Pancreas (tissue), 10 donors: ENCODE measurements at regions not wholly inside any gene's neighbourhood (a gene's known extent, or its start where the extent isn't known, plus 50 kb on each side); places are given as distances from the start of the nearest gene placed in this dataset.

Source experiments
- ATAC-seq, 4 donors: fragments of 200-7000 bp; cut with Tn5 transposase; one replicate each; pipeline versions ENCODE4 v1.8.0 to v1.9.1; 2020; ENCODE audit warnings: mild to moderate bottlenecking in 4 of 4, moderate library complexity in 4 of 4
- DNase-seq, 6 donors: peaks; one replicate each; pipeline ENCODE4 v3.0.0-alpha.2; 2020
- FAIRE-seq: peaks from 2 replicates; lab custom pipeline; 2012; peaks lifted over from hg19 to GRCh38; lab: Jason Lieb, UNC
- H3K27ac ChIP-seq, 4 donors: fragments of 200-600 bp; sonication (generic); 1 replicate in 3 of 4; 2 replicates in 1 of 4; pipeline versions ENCODE4 v1.5.0 to v1.8.0; 2020
- H3K27me3 ChIP-seq, 4 donors: fragments of 200-600 bp; one replicate each; pipeline ENCODE4 v1.8.0; 2021
- H3K36me3 ChIP-seq, 3 donors: fragments of 200-600 bp; sonication (generic) in 1 of 3; one replicate each; pipeline versions ENCODE4 v1.5.0 to v1.8.0; 2020 to 2021
- H3K4me1 ChIP-seq, 3 donors: fragments of 200-600 bp; one replicate each; pipeline ENCODE4 v1.8.0; 2021
- H3K4me3 ChIP-seq, 4 donors: fragments of 200-600 bp; sonication (generic) in 2 of 4; one replicate each; pipeline versions ENCODE4 v1.5.0 to v1.8.0; 2020 to 2021
- H3K9me3 ChIP-seq, 4 donors: fragments of 200-600 bp; one replicate each; pipeline ENCODE4 v1.8.0; 2021
- CTCF ChIP-seq, 4 donors: fragments of 200-600 bp; sonication (generic) in 3 of 4; IDR thresholded peaks; one replicate each; pipeline versions ENCODE4 v1.5.0 to v1.8.0; 2021; ENCODE audit warnings: antibody characterized with exemption in 4 of 4
- WGBS, 2 donors: extraction: QIAGEN DNeasy Blood & Tissue Kit; methylation state at CpG; one replicate each; pipeline ENCODE4 v1.1.7; 2013; 5-methylcytosine and 5-hydroxymethylcytosine counted together
- intact Hi-C, 3 donors: fragments of 100-400 bp; cut with DNase I; formaldehyde crosslinking; loops; one replicate each; pipeline versions ENCODE4 v1.11.1 to v1.14.2; 2022
- donor health status: healthy with polysubstance abuse.
- donor health status: DM: no; HTN: no; CAD: no; lungs with moderate emphysema.
- donor health status: DM: no; HTN: no; CAD: no.
- donor health status: control.
- donor health status: control.
- donor health status: Bipolar disorder and iron deficiency.
- donor health status: DM: yes; HTN: yes; CAD: no.
- donor health status: DM: no; HTN: no; CAD: no.
- donor health status: DM: no; HTN: no; CAD: no.
- donor health status: DM: yes; HTN: yes; CAD: no.

DNA sequence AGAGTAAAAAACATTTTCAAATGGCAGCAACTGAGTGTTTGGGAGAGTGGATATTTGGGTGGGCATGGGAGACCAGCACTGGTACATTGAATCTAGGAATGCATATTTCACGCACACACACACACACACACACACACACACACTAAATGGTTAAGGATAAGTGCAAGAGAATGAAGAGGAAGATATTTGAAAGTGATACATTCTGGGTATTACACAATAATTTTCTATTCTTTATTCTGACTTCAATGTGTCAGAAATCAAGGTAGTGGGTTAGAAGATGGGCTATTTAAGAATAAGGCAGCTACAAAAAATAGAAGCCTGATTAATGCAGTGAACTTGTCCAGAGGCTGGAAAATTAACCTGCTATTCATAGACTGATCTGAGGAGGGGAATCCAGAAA is 577.0 kb downstream of the TMEM182 start:
- Histone ChIP-seq H3K36me3 (no peaks in the 10 kb centered on the region), H3K9me3 (no peaks in the 10 kb centered on the region), H3K27me3 (no peaks in the 10 kb centered on the region), H3K4me3 (no peak overlapping the region), H3K27ac (no peak overlapping the region), H3K4me1 (no peaks in the 10 kb centered on the region)
- WGBS, 2 donors: 63 to 67% methylated on average over 1 of the region's 1 CpG
- ATAC-seq (no peak), FAIRE-seq (no peak), DNase-seq (no peak)
- intact Hi-C loops: no loop called here
- TF ChIP-seq CTCF (IDR thresholded peaks at IDR 0.05): no peak

- 49 to 62% methylated on average over 4 of the region's 4 CpGs for WGBS, 2 donors
Measured at GRCh38 chr2:103346780-103347179, 584.9 kb downstream of the TMEM182 start.

DNA sequence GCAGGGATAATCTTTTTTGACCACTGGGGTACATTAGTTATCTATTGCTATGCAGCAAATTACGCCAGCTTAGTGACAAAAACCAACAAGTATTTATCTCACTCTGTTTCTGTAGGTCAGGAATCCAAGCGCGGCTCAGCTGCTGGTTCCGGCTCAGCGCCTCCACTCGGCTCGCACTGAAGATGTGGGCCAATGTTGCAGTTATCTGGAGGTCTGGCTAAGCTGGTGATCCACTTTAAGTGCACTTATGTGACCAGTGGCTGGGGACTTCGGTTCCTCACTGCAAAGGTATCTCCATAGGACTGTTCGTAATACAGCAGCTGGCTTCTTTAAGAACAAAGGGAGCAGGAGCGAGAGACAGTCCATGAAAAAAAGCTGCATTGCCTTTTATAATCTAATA is 591.9 kb downstream of the TMEM182 start:
- WGBS, 2 donors: 76 to 81% methylated on average over 10 of the region's 10 CpGs
- Histone ChIP-seq H3K4me3 (no peak overlapping the region), H3K4me1 (no peaks in the 10 kb centered on the region), H3K9me3 (no peaks in the 10 kb centered on the region), H3K36me3 (no peaks in the 10 kb centered on the region), H3K27ac (no peak overlapping the region), H3K27me3 (no peaks in the 10 kb centered on the region)
- no peak for ATAC-seq
- FAIRE-seq: no peak
- intact Hi-C loops: no loop called here
- no peak for DNase-seq
- no peak for TF ChIP-seq CTCF (IDR thresholded peaks at IDR 0.05)

More at GRCh38 chr2:103346780-103347179, 584.9 kb downstream of the TMEM182 start:
- H3K4me3 ChIP-seq: no peak overlapping the region
- H3K27me3 ChIP-seq: no peaks in the 10 kb centered on the region
- no peak for FAIRE-seq
- no peak for TF ChIP-seq CTCF (IDR thresholded peaks at IDR 0.05)
- H3K4me1 ChIP-seq: no peaks in the 10 kb centered on the region
- DNase-seq: no peak
- H3K9me3 ChIP-seq: no peaks in the 10 kb centered on the region
- no peak for ATAC-seq
- no peaks in the 10 kb centered on the region for H3K36me3 ChIP-seq
- H3K27ac ChIP-seq: no peak overlapping the region
- intact Hi-C loops: no loop called here

- intact Hi-C loops: no loop called here
- 50 to 70% methylated on average over 1 of the region's 1 CpG for WGBS, 2 donors
Measured at GRCh38 chr2:103355287-103355686, 593.5 kb downstream of the TMEM182 start.

More at GRCh38 chr2:103355287-103355686, 593.5 kb downstream of the TMEM182 start:
- H3K4me3 ChIP-seq: no peak overlapping the region
- TF ChIP-seq CTCF (IDR thresholded peaks at IDR 0.05): no peak
- H3K27ac ChIP-seq: no peak overlapping the region
- H3K27me3 ChIP-seq: no peaks in the 10 kb centered on the region
- H3K9me3 ChIP-seq: no peaks in the 10 kb centered on the region
- FAIRE-seq (no peak), DNase-seq (no peak), ATAC-seq (no peak)
- H3K36me3 ChIP-seq: no peaks in the 10 kb centered on the region
- no peaks in the 10 kb centered on the region for H3K4me1 ChIP-seq
